HepG2 (cell line): ENCODE measurements at regions not wholly inside any gene's neighbourhood (a gene's known extent, or its start where the extent isn't known, plus 50 kb on each side); places are given as distances from the start of the nearest gene placed in this dataset.

Experiments used
- ETV5 ChIP-seq: IDR thresholded peaks from 2 replicates; pipeline ENCODE4 v1.6.1; 2018; ENCODE audit warnings: missing biosample characterization, missing genetic modification reagents, inconsistent platforms, borderline replicate concordance
- GTF2F1 ChIP-seq: fragments of 150-350 bp; IDR thresholded peaks from 2 replicates; pipeline ENCODE4 v1.6.1; 2014; ENCODE audit warnings: low read length
- HDAC1 ChIP-seq: sonication (generic); formaldehyde crosslinking; IDR thresholded peaks from 2 replicates; pipeline ENCODE4 v1.5.1; 2020; ENCODE audit warnings: mild to moderate bottlenecking, missing genetic modification reagents
- KAT7 ChIP-seq: IDR thresholded peaks from 2 replicates; pipeline ENCODE4 v1.6.1; 2018; ENCODE audit warnings: borderline replicate concordance, missing compliant biosample characterization
- MEF2D ChIP-seq: sonication (generic); formaldehyde crosslinking; IDR thresholded peaks from 2 replicates; pipeline ENCODE4 v1.5.1; 2020; ENCODE audit warnings: mild to moderate bottlenecking, missing genetic modification reagents
- PAF1 ChIP-seq: IDR thresholded peaks from 2 replicates; pipeline ENCODE4 v1.6.1; 2016; ENCODE audit warnings: missing genetic modification reagents, missing compliant biosample characterization
- SMARCE1 ChIP-seq: fragments of 450-650 bp; IDR thresholded peaks from 2 replicates; pipeline ENCODE4 v1.6.1; 2017; ENCODE audit warnings: borderline replicate concordance
- SRF ChIP-seq: IDR thresholded peaks from 2 replicates; pipeline ENCODE4 v1.6.1; 2011; ENCODE audit warnings: mild to moderate bottlenecking, low read depth, low read length, moderate library complexity
- STAT5B ChIP-seq: sonication (generic); formaldehyde crosslinking; IDR thresholded peaks from 2 replicates; pipeline ENCODE4 v1.4.0; 2020; ENCODE audit warnings: missing genetic modification reagents
- TAF1 ChIP-seq: sonication (generic); formaldehyde crosslinking; IDR thresholded peaks from 2 replicates; pipeline ENCODE4 v1.4.0; 2020; ENCODE audit warnings: missing genetic modification reagents
- TGIF2 ChIP-seq: IDR thresholded peaks from 2 replicates; pipeline ENCODE4 v1.6.1; 2016; ENCODE audit warnings: control low read depth, missing compliant biosample characterization
- ZNF776 ChIP-seq: sonication (generic); formaldehyde crosslinking; IDR thresholded peaks from 2 replicates; pipeline ENCODE4 v1.4.0; 2020; ENCODE audit warnings: mild to moderate bottlenecking, missing genetic modification reagents

DNA sequence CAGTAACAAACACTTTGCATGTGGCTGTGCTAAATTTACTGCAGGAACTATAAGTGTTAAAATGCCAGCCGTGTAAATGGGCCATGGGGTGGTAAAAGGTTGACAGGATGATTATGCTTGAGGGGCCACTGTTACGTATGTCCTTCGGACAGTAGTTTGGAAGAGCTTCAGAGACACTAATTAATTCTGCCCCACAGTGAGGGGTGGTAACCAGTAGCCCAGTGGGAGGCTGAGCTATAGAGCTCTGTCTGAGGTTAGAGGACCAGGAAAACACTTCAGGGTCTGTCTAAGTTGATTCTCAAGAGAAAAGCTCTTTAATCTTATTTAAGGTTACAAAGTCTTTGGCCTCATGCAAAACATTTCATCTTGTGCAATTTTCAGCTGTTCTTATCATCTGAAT, 176.6 kb downstream of the DMRTA1 start:
- TF ChIP-seq TAF1 (CRISPR knock-in tag) (no peak), STAT5B (CRISPR knock-in tag) (no peak), ZNF776 (no peak), ETV5 (no peak), SRF (no peak), PAF1 (CRISPR knock-in tag) (no peak), TGIF2 (no peak), SMARCE1 (no peak), HDAC1 (CRISPR knock-in tag) (no peak), KAT7 (CRISPR knock-in tag) (no peak), MEF2D (CRISPR knock-in tag) (no peak), GTF2F1 (no peak)
